NOMO-1 treated with dmso at 0.1 percent for 144 hours (cell line): ENCODE measurements at regions not wholly inside any gene's neighbourhood (a gene's known extent, or its start where the extent isn't known, plus 50 kb on each side); places are given as distances from the start of the nearest gene placed in this dataset.

Experiments used
- DNase-seq: peaks from one replicate; lab custom pipeline; 2025; ENCODE audit not compliant: unreplicated experiment; lab: John Stamatoyannopoulos, UW

DNA sequence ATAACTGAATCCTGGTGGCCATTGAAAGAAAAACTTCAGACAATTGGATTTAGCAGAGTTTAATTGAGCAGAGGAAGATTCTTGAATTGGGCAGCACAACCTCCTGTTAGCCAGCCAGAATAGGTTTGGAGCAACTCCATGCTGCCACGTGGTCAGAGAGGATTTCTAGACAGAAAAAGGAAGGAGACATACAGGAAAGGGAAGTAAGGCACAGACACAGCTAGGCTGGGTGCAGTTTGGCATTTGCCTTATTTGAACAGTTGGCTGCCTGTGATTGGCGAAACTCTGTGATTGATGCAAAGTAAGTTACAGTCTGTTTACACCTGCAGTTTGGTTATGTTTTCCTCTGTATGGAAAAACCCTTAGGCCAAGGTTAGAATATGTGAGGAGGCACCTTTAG is 85.8 kb upstream of the SPATA13 start:
- DNase-seq, result peak; percentile 18

DNA sequence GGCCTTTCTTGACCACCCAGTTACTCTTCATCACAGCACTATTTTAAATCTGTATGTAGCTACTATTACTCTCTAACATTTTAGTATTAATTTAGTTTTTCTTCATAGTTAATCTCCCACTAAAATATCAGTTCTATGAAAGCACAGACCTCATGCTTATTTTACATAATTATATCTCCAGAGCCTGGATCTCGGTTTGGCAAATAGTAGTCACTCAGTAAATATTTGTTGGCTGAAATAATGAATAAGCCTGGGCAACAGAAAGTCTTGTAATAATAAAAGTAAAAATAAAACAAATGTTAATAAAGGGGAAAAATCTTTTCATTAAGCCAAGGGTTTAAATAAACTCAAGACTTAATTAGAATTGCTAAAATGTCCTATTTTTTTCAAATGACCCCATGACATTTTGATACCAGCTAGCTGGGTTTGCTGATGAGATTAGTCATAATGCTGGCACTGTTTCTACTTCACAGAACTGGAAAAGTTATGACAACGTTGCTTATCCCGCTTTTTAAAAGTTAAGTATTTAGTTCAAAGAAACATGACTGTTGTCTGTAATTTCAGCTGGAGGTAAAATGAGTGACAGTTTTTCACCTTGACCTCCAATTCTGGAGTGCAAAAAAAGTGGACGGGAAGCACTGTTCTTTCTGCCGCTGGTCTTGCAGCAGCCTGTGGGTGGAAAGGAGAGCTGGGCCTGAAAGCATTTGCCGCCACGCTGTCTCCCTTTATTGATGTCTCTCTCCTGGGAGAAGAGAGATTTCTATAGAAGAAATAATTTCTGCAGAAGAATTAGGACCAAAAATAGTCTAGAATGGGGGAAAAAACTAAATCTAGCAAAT is 85.2 kb upstream of the SPATA13 start:
- DNase-seq, result no peak

GRCh38 chr13:24076109-24076508 is 84.4 kb upstream of the SPATA13 start:
- no peak for DNase-seq

DNA sequence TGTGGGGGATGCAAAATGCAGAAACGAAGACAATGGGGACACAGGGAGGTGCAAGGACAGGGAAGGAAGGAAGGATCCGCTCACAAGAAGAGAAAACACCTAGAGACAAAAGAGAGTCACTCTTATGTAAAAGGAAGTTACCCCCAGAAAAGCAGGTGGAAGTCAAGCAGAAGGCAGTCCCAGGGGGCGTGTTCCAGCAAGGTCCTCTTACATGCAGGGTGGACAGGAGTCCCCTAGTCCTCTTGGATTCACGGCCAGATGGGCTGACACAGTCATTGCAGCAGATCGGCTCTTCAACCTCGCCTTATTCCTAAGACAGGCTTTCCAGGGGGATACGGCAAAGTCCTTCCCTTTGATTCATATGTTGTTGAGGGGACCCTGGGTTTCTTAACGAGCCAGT is 83.9 kb upstream of the SPATA13 start:
- no peak for DNase-seq

GRCh38 chr13:24080134-24080533 is 80.4 kb upstream of the SPATA13 start:
- no peak for DNase-seq

GRCh38 chr13:24081387-24081786 is 79.1 kb upstream of the SPATA13 start:
- DNase-seq, result no peak

DNA sequence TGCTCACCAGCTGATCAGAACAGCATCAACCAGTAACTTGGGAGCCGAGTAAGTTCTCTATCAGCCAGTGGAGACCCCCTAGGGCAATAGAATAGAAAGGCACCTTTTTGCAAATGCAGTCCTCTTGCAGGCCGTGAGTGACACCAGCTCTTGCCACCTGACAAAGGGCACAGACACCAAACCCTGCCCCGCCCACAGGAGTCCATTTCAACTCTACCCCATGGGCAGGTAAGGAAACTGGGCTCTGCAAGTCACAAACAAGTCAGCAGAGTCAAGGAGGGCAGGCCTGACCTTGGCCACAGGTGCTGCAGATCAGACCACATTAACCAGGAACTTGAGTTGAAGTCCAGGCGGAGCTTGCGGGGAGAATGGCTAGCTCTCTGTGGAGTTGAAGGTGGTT is 77.4 kb upstream of the SPATA13 start:
- DNase-seq, result no peak

GRCh38 chr13:24083722-24084421 is 76.6 kb upstream of the SPATA13 start:
- DNase-seq, result no peak

- no peak for DNase-seq
Measured at GRCh38 chr13:24085662-24086061, 74.9 kb upstream of the SPATA13 start.

GRCh38 chr13:24086642-24087041 is 73.9 kb upstream of the SPATA13 start:
- DNase-seq, result no peak

GRCh38 chr13:24087605-24088225 is 72.8 kb upstream of the SPATA13 start:
- DNase-seq, result no peak

GRCh38 chr13:24090049-24090448 is 70.5 kb upstream of the SPATA13 start:
- no peak for DNase-seq

GRCh38 chr13:24091080-24091479 is 69.4 kb upstream of the SPATA13 start:
- no peak for DNase-seq

GRCh38 chr13:24092108-24092507 is 68.4 kb upstream of the SPATA13 start:
- DNase-seq, result no peak

DNA sequence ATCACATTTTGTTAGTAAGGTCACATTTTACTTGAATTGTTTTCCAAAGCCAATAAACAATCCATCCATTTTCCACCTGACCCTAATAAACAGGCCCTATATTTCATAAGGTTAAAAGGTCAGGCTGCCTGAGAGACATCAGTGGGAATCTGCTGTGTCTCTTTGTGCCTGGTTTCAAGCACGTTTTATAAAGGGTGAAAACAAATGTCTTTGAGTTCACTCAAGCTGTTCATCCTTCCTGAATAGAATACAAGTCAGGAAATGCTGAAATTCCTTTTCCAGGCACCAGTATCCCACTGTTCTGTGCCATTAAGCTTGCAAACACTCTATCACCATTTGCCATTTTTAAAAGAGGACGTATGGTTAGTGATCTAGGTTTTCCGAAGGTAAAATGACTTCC is 67.5 kb upstream of the SPATA13 start:
- no peak for DNase-seq

GRCh38 chr13:24096659-24097058 is 63.9 kb upstream of the SPATA13 start:
- no peak for DNase-seq

GRCh38 chr13:24097064-24097463 is 63.5 kb upstream of the SPATA13 start:
- peak; percentile 47 for DNase-seq

DNA sequence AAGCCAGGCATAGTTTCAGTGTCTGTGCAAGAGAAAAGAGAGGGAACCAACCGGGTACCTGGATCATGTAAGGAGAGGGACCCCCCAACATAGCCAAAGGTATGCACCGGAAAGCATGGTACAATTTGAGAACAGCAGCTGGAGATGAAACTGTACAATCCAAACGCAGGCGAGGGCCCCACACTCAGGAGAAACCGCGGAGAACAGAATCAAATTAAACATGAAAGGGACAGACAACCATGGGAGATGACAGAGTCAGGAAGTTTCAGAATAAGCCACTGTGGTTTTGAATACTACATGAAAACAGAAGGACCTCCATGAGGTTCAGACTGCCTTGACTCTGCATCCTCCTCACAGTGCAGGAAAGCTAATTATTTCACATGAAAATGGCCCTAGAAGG is 62.9 kb upstream of the SPATA13 start:
- no peak for DNase-seq

- DNase-seq, result no peak
Measured at GRCh38 chr13:24099490-24099889, 61.0 kb upstream of the SPATA13 start.

- no peak for DNase-seq
Measured at GRCh38 chr13:24100188-24100587, 60.3 kb upstream of the SPATA13 start.

GRCh38 chr13:24103782-24104372 is 56.6 kb upstream of the SPATA13 start:
- no peak for DNase-seq

DNA sequence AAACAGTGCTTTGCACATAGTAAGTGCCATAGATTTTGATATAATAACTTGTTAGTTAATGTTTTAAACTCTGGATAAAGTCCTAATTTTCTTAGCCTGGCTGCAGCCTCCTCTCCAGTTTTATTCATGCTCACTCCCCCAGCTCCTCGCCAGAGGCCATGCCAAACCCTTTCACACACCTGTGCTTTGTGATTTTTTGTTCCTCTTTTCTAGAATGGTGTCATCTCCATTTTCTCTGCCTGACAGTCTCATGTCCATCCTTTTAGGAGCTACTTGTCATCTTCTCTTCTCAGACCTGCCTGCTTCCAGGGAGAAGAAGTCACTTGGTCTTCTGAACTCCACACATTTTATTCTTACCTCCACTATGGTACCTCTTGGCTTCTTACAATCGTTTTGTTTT is 55.8 kb upstream of the SPATA13 start:
- DNase-seq, result no peak
